Hepatocyte (in vitro differentiated cells): ENCODE measurements at regions not wholly inside any gene's neighbourhood (a gene's known extent, or its start where the extent isn't known, plus 50 kb on each side); places are given as distances from the start of the nearest gene placed in this dataset.

Experiments
- CTCF ChIP-seq: fragments of 200-600 bp; sonication (generic); IDR thresholded peaks from 2 replicates; pipeline ENCODE4 v1.5.1; 2016; ENCODE audit warnings: antibody characterized with exemption, mild to moderate bottlenecking; ENCODE audit not compliant: poor library complexity
- EZH2 ChIP-seq: fragments of 200-600 bp; sonication (generic); IDR thresholded peaks from 2 replicates; pipeline ENCODE4 v1.6.1; 2016; ENCODE audit warnings: antibody characterized with exemption, mild to moderate bottlenecking, borderline replicate concordance

- no peak for TF ChIP-seq CTCF
- no peak for TF ChIP-seq EZH2
Measured at GRCh38 chr17:73777131-73777449, 132.8 kb upstream of the SDK2 start.
